ENCODE measurements at regions not wholly inside any gene's neighbourhood (a gene's known extent, or its start where the extent isn't known, plus 50 kb on each side); places are given as distances from the start of the nearest gene placed in this dataset.

GRCh38 chr14:100466111-100466856, 120.9 kb downstream of the BEGAIN start:
- WGBS: 84% methylated on average over 9 of the region's 9 CpGs
- no peak for DNase-seq (ENCODE audit: low read depth in 6 of 9, low spot score in 9 of 9)

GRCh38 chr14:100467046-100467750, 120.0 kb downstream of the BEGAIN start:
- no peaks in the 10 kb centered on the region for H3K27me3 ChIP-seq (ENCODE audit: control insufficient read depth in 2 of 2, insufficient read depth in 1 of 2, low read length in 1 of 2)
- no peaks in the 10 kb centered on the region for H3K9me3 ChIP-seq (ENCODE audit: control insufficient read depth in 2 of 2, insufficient read depth in 1 of 2, low read length in 1 of 2)
- DNase-seq (ENCODE audit: low read depth in 6 of 9, low spot score in 9 of 9): no peak
- 89% methylated on average over 11 of the region's 11 CpGs for WGBS
- no peak overlapping the region for H3K4me3 ChIP-seq (ENCODE audit: low read length in 2 of 2)
- H3K27ac ChIP-seq (ENCODE audit: low read depth in 1 of 2, low read length in 1 of 2): no peak overlapping the region
- no peaks in the 10 kb centered on the region for H3K4me1 ChIP-seq (ENCODE audit: control insufficient read depth in 2 of 2, insufficient read depth in 2 of 2, low read length in 2 of 2)
- H3K36me3 ChIP-seq (ENCODE audit: control insufficient read depth in 2 of 2, insufficient read depth in 2 of 2, low read length in 1 of 2): no peaks in the 10 kb centered on the region

More at GRCh38 chr14:100466111-100466856, 120.9 kb downstream of the BEGAIN start:
- Histone ChIP-seq H3K27ac (ENCODE audit: low read depth in 1 of 2, low read length in 1 of 2) (no peak overlapping the region), H3K27me3 (ENCODE audit: control insufficient read depth in 2 of 2, insufficient read depth in 1 of 2, low read length in 1 of 2) (no peaks in the 10 kb centered on the region), H3K4me1 (ENCODE audit: control insufficient read depth in 2 of 2, insufficient read depth in 2 of 2, low read length in 2 of 2) (no peaks in the 10 kb centered on the region), H3K4me3 (ENCODE audit: low read length in 2 of 2) (no peak overlapping the region), H3K9me3 (ENCODE audit: control insufficient read depth in 2 of 2, insufficient read depth in 1 of 2, low read length in 1 of 2) (no peaks in the 10 kb centered on the region), H3K36me3 (ENCODE audit: control insufficient read depth in 2 of 2, insufficient read depth in 2 of 2, low read length in 1 of 2) (no peaks in the 10 kb centered on the region)

- Histone ChIP-seq H3K4me1 (ENCODE audit: control insufficient read depth in 2 of 2, insufficient read depth in 2 of 2, low read length in 2 of 2) (no peaks in the 10 kb centered on the region), H3K9me3 (ENCODE audit: control insufficient read depth in 2 of 2, insufficient read depth in 1 of 2, low read length in 1 of 2) (no peaks in the 10 kb centered on the region), H3K27me3 (ENCODE audit: control insufficient read depth in 2 of 2, insufficient read depth in 1 of 2, low read length in 1 of 2) (no peaks in the 10 kb centered on the region), H3K4me3 (ENCODE audit: low read length in 2 of 2) (no peak overlapping the region), H3K27ac (ENCODE audit: low read depth in 1 of 2, low read length in 1 of 2) (no peak overlapping the region), H3K36me3 (ENCODE audit: control insufficient read depth in 2 of 2, insufficient read depth in 2 of 2, low read length in 1 of 2) (no peaks in the 10 kb centered on the region)
- 91% methylated on average over 17 of the region's 17 CpGs for WGBS
- DNase-seq (ENCODE audit: low read depth in 6 of 9, low spot score in 9 of 9): no peak
Observed at GRCh38 chr14:100467939-100468338, 119.3 kb downstream of the BEGAIN start.

GRCh38 chr14:100468557-100468956, 118.7 kb downstream of the BEGAIN start:
- Histone ChIP-seq H3K27ac (ENCODE audit: low read depth in 1 of 2, low read length in 1 of 2) (no peak overlapping the region), H3K4me3 (ENCODE audit: low read length in 2 of 2) (no peak overlapping the region), H3K4me1 (ENCODE audit: control insufficient read depth in 2 of 2, insufficient read depth in 2 of 2, low read length in 2 of 2) (no peaks in the 10 kb centered on the region), H3K9me3 (ENCODE audit: control insufficient read depth in 2 of 2, insufficient read depth in 1 of 2, low read length in 1 of 2) (no peaks in the 10 kb centered on the region), H3K36me3 (ENCODE audit: control insufficient read depth in 2 of 2, insufficient read depth in 2 of 2, low read length in 1 of 2) (no peaks in the 10 kb centered on the region), H3K27me3 (ENCODE audit: control insufficient read depth in 2 of 2, insufficient read depth in 1 of 2, low read length in 1 of 2) (no peaks in the 10 kb centered on the region)
- DNase-seq (ENCODE audit: low read depth in 6 of 9, low spot score in 9 of 9): no peak
- 85% methylated on average over 9 of the region's 9 CpGs for WGBS

- Histone ChIP-seq H3K27ac (ENCODE audit: low read depth in 1 of 2, low read length in 1 of 2) (no peak overlapping the region), H3K9me3 (ENCODE audit: control insufficient read depth in 2 of 2, insufficient read depth in 1 of 2, low read length in 1 of 2) (no peaks in the 10 kb centered on the region), H3K36me3 (ENCODE audit: control insufficient read depth in 2 of 2, insufficient read depth in 2 of 2, low read length in 1 of 2) (no peaks in the 10 kb centered on the region), H3K4me1 (ENCODE audit: control insufficient read depth in 2 of 2, insufficient read depth in 2 of 2, low read length in 2 of 2) (no peaks in the 10 kb centered on the region), H3K4me3 (ENCODE audit: low read length in 2 of 2) (no peak overlapping the region), H3K27me3 (ENCODE audit: control insufficient read depth in 2 of 2, insufficient read depth in 1 of 2, low read length in 1 of 2) (no peaks in the 10 kb centered on the region)
- 96% methylated on average over 6 of the region's 6 CpGs for WGBS
- no peak for DNase-seq (ENCODE audit: low read depth in 6 of 9, low spot score in 9 of 9)
Observed at GRCh38 chr14:100469632-100470522, 117.3 kb downstream of the BEGAIN start.

GRCh38 chr14:100470523-100470897, 116.7 kb downstream of the BEGAIN start:
- 93% methylated on average over 2 of the region's 2 CpGs for WGBS
- no peaks in the 10 kb centered on the region for H3K36me3 ChIP-seq (ENCODE audit: control insufficient read depth in 2 of 2, insufficient read depth in 2 of 2, low read length in 1 of 2)
- no peak overlapping the region for H3K27ac ChIP-seq (ENCODE audit: low read depth in 1 of 2, low read length in 1 of 2)
- no peaks in the 10 kb centered on the region for H3K4me1 ChIP-seq (ENCODE audit: control insufficient read depth in 2 of 2, insufficient read depth in 2 of 2, low read length in 2 of 2)
- H3K4me3 ChIP-seq (ENCODE audit: low read length in 2 of 2): no peak overlapping the region
- no peaks in the 10 kb centered on the region for H3K27me3 ChIP-seq (ENCODE audit: control insufficient read depth in 2 of 2, insufficient read depth in 1 of 2, low read length in 1 of 2)
- DNase-seq (ENCODE audit: low read depth in 6 of 9, low spot score in 9 of 9): no peak
- no peaks in the 10 kb centered on the region for H3K9me3 ChIP-seq (ENCODE audit: control insufficient read depth in 2 of 2, insufficient read depth in 1 of 2, low read length in 1 of 2)

GRCh38 chr14:100471441-100472093, 115.7 kb downstream of the BEGAIN start:
- Histone ChIP-seq H3K27ac (ENCODE audit: low read depth in 1 of 2, low read length in 1 of 2) (no peak overlapping the region), H3K27me3 (ENCODE audit: control insufficient read depth in 2 of 2, insufficient read depth in 1 of 2, low read length in 1 of 2) (no peaks in the 10 kb centered on the region), H3K4me3 (ENCODE audit: low read length in 2 of 2) (no peak overlapping the region), H3K4me1 (ENCODE audit: control insufficient read depth in 2 of 2, insufficient read depth in 2 of 2, low read length in 2 of 2) (no peaks in the 10 kb centered on the region), H3K9me3 (ENCODE audit: control insufficient read depth in 2 of 2, insufficient read depth in 1 of 2, low read length in 1 of 2) (no peaks in the 10 kb centered on the region), H3K36me3 (ENCODE audit: control insufficient read depth in 2 of 2, insufficient read depth in 2 of 2, low read length in 1 of 2) (no peaks in the 10 kb centered on the region)
- DNase-seq (ENCODE audit: low read depth in 6 of 9, low spot score in 9 of 9): no peak
- WGBS: 91% methylated on average over 16 of the region's 16 CpGs

- WGBS: 80% methylated on average over 7 of the region's 7 CpGs
Observed at GRCh38 chr14:100472094-100472455, 115.1 kb downstream of the BEGAIN start.

More at GRCh38 chr14:100472094-100472455, 115.1 kb downstream of the BEGAIN start:
- no peak overlapping the region for H3K27ac ChIP-seq (ENCODE audit: low read depth in 1 of 2, low read length in 1 of 2)
- H3K36me3 ChIP-seq (ENCODE audit: control insufficient read depth in 2 of 2, insufficient read depth in 2 of 2, low read length in 1 of 2): no peaks in the 10 kb centered on the region
- H3K27me3 ChIP-seq (ENCODE audit: control insufficient read depth in 2 of 2, insufficient read depth in 1 of 2, low read length in 1 of 2): no peaks in the 10 kb centered on the region
- no peaks in the 10 kb centered on the region for H3K9me3 ChIP-seq (ENCODE audit: control insufficient read depth in 2 of 2, insufficient read depth in 1 of 2, low read length in 1 of 2)
- no peak for DNase-seq (ENCODE audit: low read depth in 6 of 9, low spot score in 9 of 9)
- no peak overlapping the region for H3K4me3 ChIP-seq (ENCODE audit: low read length in 2 of 2)
- no peaks in the 10 kb centered on the region for H3K4me1 ChIP-seq (ENCODE audit: control insufficient read depth in 2 of 2, insufficient read depth in 2 of 2, low read length in 2 of 2)

Data from thymus (tissue), 11 donors.